H1 (cell line): ENCODE measurements at regions not wholly inside any gene's neighbourhood (a gene's known extent, or its start where the extent isn't known, plus 50 kb on each side); places are given as distances from the start of the nearest gene placed in this dataset.

Source experiments
- CTCF ChIA-PET: fragments of 300-600 bp; sonication (Branson Sonifier 250); formaldehyde crosslinking; loops from one replicate; lab custom pipeline; 2021; ENCODE audit not compliant: partially characterized antibody; lab: Charles Lee
- POLR2A ChIA-PET: fragments of 300-600 bp; sonication (Branson Sonifier 250); formaldehyde crosslinking; loops from one replicate; lab custom pipeline; 2021; ENCODE audit warnings: inconsistent platforms; ENCODE audit not compliant: partially characterized antibody; lab: Charles Lee
- DNase-seq, 2 experiments: peaks; one replicate each; pipeline versions ENCODE4 v3.0.0 to v3.0.0-alpha.2; 2010 to 2022; ENCODE audit warnings: low spot score in 2 of 2, low read depth in 1 of 2, mixed read lengths in 1 of 2
- FAIRE-seq: peaks from 2 replicates; lab custom pipeline; 2011; peaks lifted over from hg19 to GRCh38; lab: Jason Lieb, UNC
- H2AFZ ChIP-seq: 2 replicates; pipeline ENCODE4 v1.8.1; 2012; ENCODE audit warnings: low read length, inconsistent platforms
- H2AK5ac ChIP-seq: 2 replicates; pipeline ENCODE4 v1.6.1; 2013; ENCODE audit warnings: low read depth, low read length
- H2BK120ac ChIP-seq: replicated peaks from 2 replicates; pipeline ENCODE3; 2013; ENCODE audit warnings: low read depth, low read length, inconsistent platforms
- H2BK12ac ChIP-seq: 2 replicates; pipeline ENCODE4 v1.6.1; 2013; ENCODE audit warnings: low read depth, low read length
- H2BK15ac ChIP-seq: 2 replicates; pipeline ENCODE4 v1.6.1; 2013; ENCODE audit warnings: low read length
- H2BK20ac ChIP-seq: 2 replicates; pipeline ENCODE4 v1.6.1; 2013; ENCODE audit warnings: low read length
- H2BK5ac ChIP-seq: 2 replicates; pipeline ENCODE4 v1.6.1; 2013; ENCODE audit warnings: low read depth, low read length
- H3K14ac ChIP-seq: 2 replicates; pipeline ENCODE4 v1.6.1; 2013; ENCODE audit warnings: inconsistent platforms; ENCODE audit not compliant: insufficient read length
- H3K18ac ChIP-seq: 2 replicates; pipeline ENCODE4 v1.6.1; 2013; ENCODE audit warnings: low read length; ENCODE audit errors: extremely low read depth
- H3K23ac ChIP-seq: 2 replicates; pipeline ENCODE4 v1.6.1; 2013; ENCODE audit warnings: inconsistent platforms; ENCODE audit not compliant: insufficient read length
- H3K23me2 ChIP-seq: 2 replicates; pipeline ENCODE4 v1.6.1; 2013; ENCODE audit warnings: low read depth, low read length
- H3K27ac ChIP-seq: 2 replicates; pipeline ENCODE4 v1.6.1; 2011; ENCODE audit warnings: low read depth, low read length, inconsistent platforms
- H3K27me3 ChIP-seq, 4 experiments: replicated peaks in 1 of 4; 1 replicate in 1 of 4; 2 replicates in 3 of 4; pipeline versions ENCODE4 v1.6.1 to v1.8.1; 2011 to 2013; ENCODE audit warnings: low read length in 3 of 4, mild to moderate bottlenecking in 3 of 4, inconsistent platforms in 2 of 4, mixed read lengths in 2 of 4, moderate library complexity in 1 of 4; ENCODE audit not compliant: control insufficient read depth in 3 of 4, insufficient read depth in 3 of 4; ENCODE audit errors: extremely low read depth in 1 of 4
- H3K36me3 ChIP-seq, 4 experiments: 2 replicates each; pipeline versions ENCODE4 v1.6.1 to v1.8.1; 2011 to 2013; ENCODE audit warnings: mild to moderate bottlenecking in 4 of 4, low read length in 3 of 4, moderate library complexity in 2 of 4, control low read depth in 1 of 4, inconsistent platforms in 1 of 4; ENCODE audit not compliant: insufficient read depth in 4 of 4, control insufficient read depth in 2 of 4
- H3K4ac ChIP-seq: replicated peaks from 2 replicates; pipeline ENCODE3; 2013; ENCODE audit warnings: low read length, low read depth, mixed read lengths, inconsistent platforms; ENCODE audit not compliant: insufficient read length
- H3K4me1 ChIP-seq, 4 experiments: replicated peaks in 1 of 4; 1 replicate in 1 of 4; 2 replicates in 3 of 4; pipeline versions ENCODE4 v1.6.1 to v1.8.1; 2011 to 2013; ENCODE audit warnings: low read length in 3 of 4, inconsistent platforms in 2 of 4, mixed read lengths in 1 of 4; ENCODE audit not compliant: insufficient read depth in 4 of 4, control insufficient read depth in 3 of 4
- H3K4me2 ChIP-seq, 2 experiments: 2 replicates each; pipeline versions ENCODE4 v1.6.1 to v1.8.1; 2011 to 2013; ENCODE audit warnings: low read depth in 2 of 2, low read length in 2 of 2, control low read depth in 1 of 2, inconsistent platforms in 1 of 2, mild to moderate bottlenecking in 1 of 2; ENCODE audit not compliant: insufficient read depth in 1 of 2
- H3K4me3 ChIP-seq, 4 experiments: fragments of 200-600, 300-600 bp in 1 of 4; sonication (generic), shearing (Covaris generic), sonication (Bioruptor Twin) in 1 of 4; 2 replicates each; pipeline versions ENCODE4 v1.5.1 to v1.8.1; 2011 to 2016; ENCODE audit warnings: low read length in 4 of 4, low read depth in 3 of 4, control low read depth in 2 of 4, inconsistent platforms in 2 of 4, mild to moderate bottlenecking in 2 of 4, mixed read lengths in 1 of 4, moderate library complexity in 1 of 4; ENCODE audit not compliant: insufficient read depth in 2 of 4; ENCODE audit errors: extremely low read depth in 1 of 4
- H3K56ac ChIP-seq: replicated peaks from 2 replicates; pipeline ENCODE3; 2013; ENCODE audit warnings: low read depth, mild to moderate bottlenecking, mixed read lengths, low read length, inconsistent platforms; ENCODE audit not compliant: insufficient read length
- H3K79me1 ChIP-seq: 2 replicates; pipeline ENCODE4 v1.6.1; 2013; ENCODE audit warnings: low read depth, low read length, control low read depth
- H3K79me2 ChIP-seq, 2 experiments: 2 replicates each; pipeline versions ENCODE4 v1.6.1 to v1.8.1; 2012 to 2013; ENCODE audit warnings: low read length in 2 of 2, mild to moderate bottlenecking in 2 of 2, inconsistent platforms in 1 of 2; ENCODE audit not compliant: insufficient read depth in 2 of 2, control insufficient read depth in 1 of 2
- H3K9ac ChIP-seq, 4 experiments: replicated peaks in 1 of 4; 1 replicate in 1 of 4; 2 replicates in 3 of 4; pipeline versions ENCODE4 v1.6.1 to v1.8.1; 2011 to 2013; ENCODE audit warnings: low read depth in 3 of 4, low read length in 3 of 4, control low read depth in 2 of 4, mild to moderate bottlenecking in 2 of 4, moderate library complexity in 2 of 4, inconsistent platforms in 1 of 4; ENCODE audit errors: extremely low read depth in 1 of 4
- H3K9me3 ChIP-seq, 2 experiments: 2 replicates each; pipeline versions ENCODE4 v1.6.1 to v1.8.1; 2012 to 2013; ENCODE audit warnings: mild to moderate bottlenecking in 2 of 2, moderate library complexity in 2 of 2, control low read depth in 1 of 2, inconsistent platforms in 1 of 2, low read depth in 1 of 2, low read length in 1 of 2, mixed read lengths in 1 of 2; ENCODE audit not compliant: insufficient read depth in 2 of 2
- H4K20me1 ChIP-seq, 2 experiments: replicated peaks in 1 of 2; 2 replicates each; pipeline versions ENCODE3 to v1.8.1; 2011 to 2013; ENCODE audit warnings: inconsistent platforms in 2 of 2, low read length in 2 of 2, mild to moderate bottlenecking in 1 of 2; ENCODE audit not compliant: insufficient read depth in 2 of 2, control insufficient read depth in 1 of 2
- H4K5ac ChIP-seq: 2 replicates; pipeline ENCODE4 v1.6.1; 2013; ENCODE audit warnings: low read length, low read depth, mixed read lengths, inconsistent platforms; ENCODE audit not compliant: insufficient read length
- H4K8ac ChIP-seq: 2 replicates; pipeline ENCODE4 v1.8.0; 2013; ENCODE audit warnings: mild to moderate bottlenecking, moderate library complexity, low read length, inconsistent platforms; ENCODE audit not compliant: insufficient read depth; ENCODE audit errors: extremely low read depth
- H4K91ac ChIP-seq: replicated peaks from 2 replicates; pipeline ENCODE3; 2013; ENCODE audit warnings: low read length, mixed read lengths, inconsistent platforms; ENCODE audit not compliant: insufficient read length
- CBX8 ChIP-seq: fragments of 300-800, 300-1000 bp; sonication (generic); IDR thresholded peaks from 2 replicates; pipeline ENCODE4 v1.7.1; 2016; ENCODE audit warnings: low read depth, low read length, borderline replicate concordance
- HDAC2 ChIP-seq, 2 experiments: fragments of 300-600 bp in 1 of 2; sonication (generic) in 1 of 2; IDR thresholded peaks; 2 replicates each; pipeline ENCODE4 v1.6.1; 2011 to 2012; ENCODE audit warnings: low read depth in 2 of 2, low read length in 2 of 2, mild to moderate bottlenecking in 2 of 2, moderate library complexity in 2 of 2, borderline replicate concordance in 1 of 2, inconsistent platforms in 1 of 2
- POU5F1 ChIP-seq: IDR thresholded peaks from 2 replicates; pipeline ENCODE4 v1.6.1; 2011; ENCODE audit warnings: low read depth, mild to moderate bottlenecking, low read length, moderate library complexity
- TAF7 ChIP-seq: optimal IDR thresholded peaks from 2 replicates; pipeline ENCODE3; 2011; ENCODE audit warnings: low read depth, mild to moderate bottlenecking, inconsistent platforms, low read length, moderate library complexity, borderline replicate concordance
- TEAD4 ChIP-seq: IDR thresholded peaks from 2 replicates; pipeline ENCODE4 v1.6.1; 2012; ENCODE audit warnings: low read depth, low read length, inconsistent platforms, mixed read lengths
- WGBS, 2 experiments: shearing (Covaris generic) in 1 of 2; methylation state at CpG; one replicate each; pipeline versions ENCODE4 v1.1.6 to v1.1.7; 2013 to 2015; ENCODE audit warnings: low lambda C conversion rate in 2 of 2, mixed read lengths in 2 of 2, inconsistent platforms in 1 of 2, low coverage in 1 of 2, missing lambda C conversion rate in 1 of 2; ENCODE audit not compliant: insufficient replicate concordance in 2 of 2, insufficient coverage in 1 of 2, insufficient read length in 1 of 2; ENCODE audit errors: extremely low coverage in 1 of 2, missing lambda C conversion rate in 1 of 2; 5-methylcytosine and 5-hydroxymethylcytosine counted together
- TF ChIP-seq, protein P1 (sequence below): IDR thresholded peaks from 2 replicates; pipeline ENCODE4 v1.6.1; 2012; ENCODE audit warnings: inconsistent platforms
- TF ChIP-seq, protein P2 (sequence below), 3 experiments: IDR thresholded peaks; 1 replicate in 2 of 3; 2 replicates in 1 of 3; pipeline versions ENCODE4 v1.5.1 to v1.6.1; 2011; ENCODE audit warnings: low read length in 3 of 3, mild to moderate bottlenecking in 3 of 3, inconsistent platforms in 2 of 3, low read depth in 1 of 3, moderate library complexity in 1 of 3; ENCODE audit not compliant: insufficient read depth in 1 of 3; ENCODE audit errors: control extremely low read depth in 1 of 3

DNA sequence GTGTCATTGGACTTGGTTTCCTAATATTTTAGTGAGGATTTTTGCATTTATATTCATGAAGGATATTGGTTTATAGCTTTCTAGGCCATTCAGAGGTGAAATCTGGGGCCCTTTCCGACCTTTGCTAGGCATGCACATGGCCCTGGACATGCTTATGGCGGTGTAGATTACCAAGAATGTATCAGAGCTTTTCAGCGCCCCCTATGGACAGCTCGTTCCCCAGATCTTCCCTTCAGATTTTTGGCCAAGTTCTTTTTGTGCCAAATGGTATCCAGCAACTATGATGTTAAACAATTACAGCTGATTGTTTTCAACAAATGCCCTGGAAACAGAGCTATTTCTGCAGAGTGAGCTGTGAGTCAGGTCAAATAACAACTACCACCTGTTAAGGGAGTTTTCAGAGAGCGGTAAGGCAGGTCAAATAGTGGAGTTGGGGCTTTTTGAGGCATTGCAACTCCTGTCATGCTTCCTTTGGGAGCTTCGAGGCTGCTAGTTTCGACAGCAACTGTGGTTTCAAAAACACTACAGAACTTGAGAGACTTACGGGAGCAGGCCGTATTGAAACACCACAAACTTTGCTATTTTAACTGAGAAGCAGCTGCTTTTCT, 188.3 kb downstream of the ZNF516 start:
- H3K56ac ChIP-seq: no peak overlapping the region
- no peak overlapping the region for H3K14ac ChIP-seq
- H3K23me2 ChIP-seq: no peaks in the 10 kb centered on the region
- 81% methylated on average over 9 of the region's 9 CpGs; no CpG with 5 or more reads in 1 of the 2 experiments for WGBS, 2 experiments
- H3K27me3 ChIP-seq: no peaks in the 10 kb centered on the region
- no peak overlapping the region for H2BK5ac ChIP-seq
- no peak overlapping the region for H3K4me2 ChIP-seq
- H3K27ac ChIP-seq: no peak overlapping the region
- H2AFZ ChIP-seq: no peak overlapping the region
- H3K9ac ChIP-seq: no peak overlapping the region
- H3K79me1 ChIP-seq: no peaks in the 10 kb centered on the region
- H2BK120ac ChIP-seq: no peak overlapping the region
- FAIRE-seq: peak; percentile 72
- no peak overlapping the region for H2AK5ac ChIP-seq
- no peak overlapping the region; the same call in 1 of the 2 replicates for H4K8ac ChIP-seq
- H3K9me3 ChIP-seq: no peaks in the 10 kb centered on the region
- peak in 1 of 2 experiments; percentile 71 for DNase-seq
- no peaks in the 10 kb centered on the region for H3K36me3 ChIP-seq
- no peak overlapping the region for H2BK12ac ChIP-seq
- no peaks in the 10 kb centered on the region for H3K4me1 ChIP-seq
- no peak overlapping the region for H3K4ac ChIP-seq
- ChIA-PET CTCF (interaction anchor here (0.6 to 2.2 kb wide), 25 partner anchors 9 to 918 kb away, joined by 3 to 14 read pairs (median 4); no protein-coding TSS in a partner anchor), POLR2A (no interaction called here)
- no peaks in the 10 kb centered on the region for H3K79me2 ChIP-seq
- H3K18ac ChIP-seq: no peak overlapping the region
- H4K5ac ChIP-seq: no peak overlapping the region
- H3K23ac ChIP-seq: no peak overlapping the region
- no peak overlapping the region for H4K91ac ChIP-seq
- no peaks in the 10 kb centered on the region for H4K20me1 ChIP-seq
- H2BK15ac ChIP-seq: no peak overlapping the region
- no peak overlapping the region for H2BK20ac ChIP-seq
- no peak overlapping the region for H3K4me3 ChIP-seq
- no peak for TF ChIP-seq CBX8
- 0 out of 2 replicates have a peak, but pooled peaks have one; percentile 12 for TF ChIP-seq TEAD4
- TF ChIP-seq, protein P1, sequence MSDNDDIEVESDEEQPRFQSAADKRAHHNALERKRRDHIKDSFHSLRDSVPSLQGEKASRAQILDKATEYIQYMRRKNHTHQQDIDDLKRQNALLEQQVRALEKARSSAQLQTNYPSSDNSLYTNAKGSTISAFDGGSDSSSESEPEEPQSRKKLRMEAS: no peak
- no peak for TF ChIP-seq HDAC2 (IDR thresholded peaks at IDR 0.05; ENCODE audit: borderline replicate concordance in 1 of 2, low read depth in 2 of 2, low read length in 2 of 2)
- no peak for TF ChIP-seq POU5F1
- TF ChIP-seq TAF7: no peak
- TF ChIP-seq, protein P2, sequence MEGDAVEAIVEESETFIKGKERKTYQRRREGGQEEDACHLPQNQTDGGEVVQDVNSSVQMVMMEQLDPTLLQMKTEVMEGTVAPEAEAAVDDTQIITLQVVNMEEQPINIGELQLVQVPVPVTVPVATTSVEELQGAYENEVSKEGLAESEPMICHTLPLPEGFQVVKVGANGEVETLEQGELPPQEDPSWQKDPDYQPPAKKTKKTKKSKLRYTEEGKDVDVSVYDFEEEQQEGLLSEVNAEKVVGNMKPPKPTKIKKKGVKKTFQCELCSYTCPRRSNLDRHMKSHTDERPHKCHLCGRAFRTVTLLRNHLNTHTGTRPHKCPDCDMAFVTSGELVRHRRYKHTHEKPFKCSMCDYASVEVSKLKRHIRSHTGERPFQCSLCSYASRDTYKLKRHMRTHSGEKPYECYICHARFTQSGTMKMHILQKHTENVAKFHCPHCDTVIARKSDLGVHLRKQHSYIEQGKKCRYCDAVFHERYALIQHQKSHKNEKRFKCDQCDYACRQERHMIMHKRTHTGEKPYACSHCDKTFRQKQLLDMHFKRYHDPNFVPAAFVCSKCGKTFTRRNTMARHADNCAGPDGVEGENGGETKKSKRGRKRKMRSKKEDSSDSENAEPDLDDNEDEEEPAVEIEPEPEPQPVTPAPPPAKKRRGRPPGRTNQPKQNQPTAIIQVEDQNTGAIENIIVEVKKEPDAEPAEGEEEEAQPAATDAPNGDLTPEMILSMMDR (IDR thresholded peaks at IDR 0.05; ENCODE audit: control extremely low read depth in 1 of 3, insufficient read depth in 1 of 3, low read depth in 1 of 3, low read length in 3 of 3): peak; percentile 9 to 62 (median 38); a peak in 3 of 4 replicates
